HG03196 (cell line): ENCODE measurements at regions not wholly inside any gene's neighbourhood (a gene's known extent, or its start where the extent isn't known, plus 50 kb on each side); places are given as distances from the start of the nearest gene placed in this dataset.
"Not testable (repeated sequence)": the region's sequence is repeated elsewhere in the genome, so short reads cannot be mapped to it uniquely, and the experiment has no call there.

Source experiments
- ATAC-seq: cut with Tn5 transposase; IDR thresholded peaks from one replicate; pipeline ENCODE4 v1.9.1; 2021; ENCODE audit not compliant: unreplicated experiment

DNA sequence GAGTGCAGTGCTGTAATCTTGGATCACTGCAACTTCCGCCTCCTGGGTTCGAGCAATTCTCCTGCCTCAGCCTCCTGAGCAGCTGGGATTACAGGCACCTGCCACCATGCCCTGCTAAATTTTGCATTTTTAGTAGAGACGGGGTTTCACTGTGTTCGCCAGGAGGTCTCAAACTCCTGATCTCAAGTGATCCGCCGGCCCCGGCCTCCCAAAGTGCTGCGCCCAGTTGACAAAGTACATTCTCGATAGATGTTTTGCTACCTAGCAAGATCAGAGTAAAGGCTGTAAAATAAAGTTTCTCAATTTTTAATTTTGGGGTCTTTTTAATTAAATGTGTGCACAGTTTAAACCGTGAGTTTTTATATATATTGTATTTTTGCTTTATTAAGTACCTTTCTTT, 248.9 kb downstream of the CCER1 start:
- no peak for ATAC-seq

DNA sequence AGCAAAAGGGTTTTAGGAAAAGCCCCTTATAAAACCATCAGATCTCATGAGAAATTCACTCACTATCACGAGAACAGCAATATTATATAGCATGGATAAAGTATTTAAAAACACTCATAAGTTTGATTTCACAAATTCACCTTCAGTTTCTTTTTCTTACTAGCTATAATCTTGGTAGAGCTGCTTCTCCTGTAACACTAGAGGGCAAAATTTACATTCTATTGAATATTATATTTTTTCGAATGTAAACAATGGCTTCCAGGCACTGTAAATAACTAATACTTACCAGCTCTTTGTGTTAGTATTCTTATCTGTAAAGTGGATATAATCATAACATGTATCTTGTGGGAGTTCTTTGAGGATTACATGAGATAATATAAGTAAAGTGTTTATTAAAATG, 259.6 kb downstream of the CCER1 start:
- no peak for ATAC-seq

DNA sequence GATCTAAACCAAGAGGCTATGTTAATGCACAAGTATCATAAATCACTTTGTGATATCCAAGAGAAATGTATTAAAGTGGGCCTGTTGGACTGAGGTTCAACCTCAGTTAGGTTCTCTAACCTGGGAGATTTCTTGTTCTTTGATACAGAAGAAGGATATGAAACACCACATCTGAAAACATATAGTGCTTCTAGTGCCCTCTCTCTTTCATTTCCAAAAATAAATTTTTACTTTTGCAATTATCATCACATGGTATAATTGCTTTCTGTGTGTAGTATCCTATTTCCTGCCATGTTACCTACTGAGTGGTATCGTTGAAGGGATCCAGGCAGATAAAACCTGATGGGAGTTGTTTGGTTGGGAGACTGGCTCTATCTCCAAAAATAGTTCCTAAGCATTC, 264.9 kb downstream of the CCER1 start:
- ATAC-seq, result no peak

DNA sequence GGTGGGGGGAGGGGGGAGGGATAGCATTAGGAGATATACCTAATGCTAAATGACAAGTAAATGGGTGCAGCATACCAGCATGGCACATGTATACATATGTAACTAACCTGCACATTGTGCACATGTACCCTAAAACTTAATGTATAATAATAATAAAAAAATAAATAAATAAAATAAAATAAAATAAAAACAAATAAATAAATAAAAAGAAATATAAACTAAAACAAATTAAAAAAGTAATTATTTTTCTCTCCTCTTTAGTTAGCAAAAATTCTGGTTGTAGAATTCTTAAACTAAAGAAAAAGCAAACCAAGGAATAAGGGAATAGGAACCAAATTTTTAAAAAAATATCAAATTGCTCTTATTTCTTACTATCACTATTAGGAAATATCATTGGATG, 267.3 kb downstream of the CCER1 start:
- ATAC-seq, result not testable (repeated sequence)

DNA sequence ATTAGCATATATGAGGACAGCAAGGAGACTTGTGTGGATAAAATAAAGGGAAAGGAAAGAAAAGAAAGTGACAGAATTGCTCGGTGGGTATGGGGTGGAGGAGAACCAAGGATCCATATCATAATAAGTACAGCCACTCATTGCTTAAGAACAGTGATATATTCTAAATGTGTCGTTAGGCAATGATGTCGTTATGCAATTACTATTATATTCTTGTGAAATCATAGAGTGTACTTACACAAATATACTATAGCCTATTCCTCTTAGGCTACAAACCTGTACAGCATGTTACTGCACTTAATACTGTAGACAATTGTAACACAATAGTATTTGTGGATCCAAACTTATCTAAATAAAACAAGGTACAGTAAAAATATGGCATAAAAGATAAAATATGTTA, 271.1 kb downstream of the CCER1 start:
- no peak for ATAC-seq

DNA sequence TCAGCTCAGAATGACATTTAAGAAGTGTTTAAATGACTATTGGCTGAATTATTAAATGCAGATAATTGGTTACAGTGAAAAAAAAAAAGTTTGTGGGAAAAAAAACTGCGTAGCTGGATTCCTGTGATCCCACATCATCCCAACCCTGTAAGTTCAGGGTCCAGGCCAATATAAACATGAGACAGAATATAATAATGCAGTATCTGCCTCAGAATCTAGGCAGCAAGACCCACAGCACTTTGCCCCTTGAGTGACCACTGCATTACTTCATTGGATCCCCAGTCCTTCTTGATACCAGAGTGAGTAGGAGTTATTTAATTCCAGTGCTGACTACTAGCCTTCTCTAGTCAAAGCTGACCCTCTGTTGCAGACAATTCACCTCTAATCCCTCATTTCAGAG, 272.6 kb downstream of the CCER1 start:
- ATAC-seq, result no peak

DNA sequence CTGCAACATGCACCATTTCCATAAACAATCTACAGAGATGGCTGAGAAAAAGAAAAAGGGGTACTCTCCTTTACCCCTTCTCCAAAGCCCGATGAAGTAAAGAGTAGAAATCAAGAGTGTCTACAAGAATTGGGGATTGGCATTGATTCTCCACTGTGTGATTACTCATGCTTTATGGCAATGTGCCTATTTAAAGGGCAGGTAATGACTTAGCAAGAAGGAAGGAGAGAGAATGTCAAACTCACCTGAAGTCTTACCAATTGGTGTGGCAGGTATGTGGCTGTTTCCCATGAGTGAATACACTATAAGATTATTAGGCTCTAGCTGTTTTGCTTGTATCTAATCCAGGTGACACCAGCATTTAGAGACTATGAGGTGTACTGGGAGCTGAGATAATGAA, 275.3 kb downstream of the CCER1 start:
- no peak for ATAC-seq

DNA sequence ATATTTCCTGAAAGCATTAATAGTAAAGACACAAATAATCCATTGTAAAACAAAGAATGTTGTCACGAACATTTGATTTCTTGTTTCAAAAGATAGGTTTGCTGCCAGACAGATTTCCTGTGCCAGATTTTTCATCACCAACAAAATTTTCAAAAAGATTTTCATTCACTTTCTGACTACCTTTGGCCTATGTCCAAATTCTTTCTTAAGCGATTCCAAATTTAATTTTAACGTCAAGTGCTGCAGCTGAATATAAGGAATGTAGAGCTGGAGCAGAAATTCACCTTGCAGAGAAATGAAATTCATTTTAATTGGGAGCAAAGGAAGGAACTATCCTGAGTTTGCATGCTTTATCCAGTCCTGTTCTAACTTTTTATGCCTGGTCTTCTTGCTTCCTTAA, 277.4 kb downstream of the CCER1 start:
- no peak for ATAC-seq

DNA sequence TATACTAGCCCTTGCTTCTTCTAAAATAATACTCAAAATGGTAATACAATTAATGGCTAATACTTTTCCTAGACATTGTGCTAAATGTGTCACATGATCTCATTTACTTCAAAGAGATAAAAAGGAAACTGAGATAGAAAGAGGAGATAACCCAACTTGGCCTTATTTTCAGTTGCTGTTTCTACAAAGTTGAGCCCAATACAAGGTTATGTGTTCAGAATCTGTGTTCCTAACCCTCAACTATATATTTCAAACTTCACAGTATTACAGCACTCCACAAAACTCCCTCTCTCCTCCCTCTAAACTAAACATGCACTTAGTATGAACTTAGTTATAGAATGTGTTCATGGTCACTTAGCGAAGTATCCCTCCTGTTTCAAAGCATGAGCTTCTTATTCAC, 277.9 kb downstream of the CCER1 start:
- no peak for ATAC-seq

DNA sequence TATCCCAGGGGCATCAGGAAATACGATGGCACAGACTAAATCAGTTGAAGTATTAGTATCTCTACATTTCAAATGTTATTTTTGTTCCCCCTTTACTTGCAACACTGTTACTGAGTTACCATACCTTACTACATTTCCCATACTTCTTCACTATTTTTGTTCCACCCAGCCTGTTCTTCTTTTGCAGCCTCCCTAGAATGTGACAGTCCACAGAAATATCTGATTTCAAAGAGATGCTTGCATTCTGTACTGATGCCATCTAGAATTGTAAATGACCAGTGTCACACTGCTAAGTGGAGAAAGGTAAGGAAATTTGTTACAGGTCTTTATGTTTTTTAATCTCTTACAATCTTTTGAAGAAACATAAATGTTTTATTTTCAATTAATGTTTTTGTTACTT, 279.9 kb downstream of the CCER1 start:
- ATAC-seq, result no peak

DNA sequence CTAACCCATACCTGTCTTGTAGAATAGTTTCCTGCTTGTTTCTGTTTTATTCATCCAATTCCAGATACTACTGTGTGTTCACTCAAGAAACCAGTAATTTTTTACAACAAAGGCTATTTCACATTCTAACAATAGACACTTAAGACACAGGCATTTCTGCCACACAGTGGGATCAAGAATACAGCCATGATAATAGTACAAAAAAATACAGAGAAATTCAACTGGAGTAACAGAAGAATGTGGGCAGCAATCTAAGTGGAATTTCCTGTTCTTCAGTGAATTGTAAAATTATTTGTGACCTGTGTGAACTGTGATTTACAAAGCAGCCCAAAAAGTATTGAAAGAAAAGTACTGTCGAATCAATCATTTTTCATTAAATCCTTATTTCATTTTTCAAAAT, 282.9 kb downstream of the CCER1 start:
- no peak for ATAC-seq

DNA sequence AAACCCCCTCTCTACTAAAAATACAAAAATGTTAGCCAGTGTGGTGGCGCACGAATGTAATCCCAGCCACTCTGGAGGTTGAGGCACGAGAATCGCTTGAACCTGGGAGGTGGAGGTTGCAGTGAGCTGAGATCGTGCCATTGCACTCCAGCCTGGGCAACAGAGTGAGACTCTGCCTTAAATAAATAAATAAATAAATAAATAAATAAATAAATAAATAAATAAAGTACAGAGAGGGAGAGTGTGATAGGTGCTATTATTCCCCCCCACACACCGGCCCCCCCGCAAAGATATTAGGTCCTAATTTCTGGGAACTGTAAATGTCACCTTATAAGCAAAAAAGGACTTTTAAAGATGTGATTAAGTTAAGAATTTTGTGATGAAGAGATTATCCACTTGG, 291.0 kb downstream of the CCER1 start:
- not testable (repeated sequence) for ATAC-seq

DNA sequence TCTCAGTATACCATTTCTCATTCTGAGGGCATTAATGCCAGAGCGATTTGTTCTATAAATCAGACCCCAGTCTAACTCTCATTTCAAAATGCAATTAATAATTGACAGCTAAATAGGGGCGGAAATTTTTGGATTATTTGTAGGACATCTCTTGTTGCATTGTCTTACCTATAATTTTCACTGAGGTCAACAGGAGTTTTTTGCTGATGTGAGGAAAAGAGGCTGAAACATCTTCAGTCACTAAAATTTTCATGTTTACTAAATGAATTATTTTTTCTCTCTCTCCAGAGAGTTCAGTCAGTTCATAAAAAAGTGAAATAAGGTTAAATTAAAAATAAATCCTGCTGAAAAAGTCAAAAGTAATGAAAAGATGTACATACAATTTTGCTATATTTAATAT, 295.9 kb downstream of the CCER1 start:
- no peak for ATAC-seq

DNA sequence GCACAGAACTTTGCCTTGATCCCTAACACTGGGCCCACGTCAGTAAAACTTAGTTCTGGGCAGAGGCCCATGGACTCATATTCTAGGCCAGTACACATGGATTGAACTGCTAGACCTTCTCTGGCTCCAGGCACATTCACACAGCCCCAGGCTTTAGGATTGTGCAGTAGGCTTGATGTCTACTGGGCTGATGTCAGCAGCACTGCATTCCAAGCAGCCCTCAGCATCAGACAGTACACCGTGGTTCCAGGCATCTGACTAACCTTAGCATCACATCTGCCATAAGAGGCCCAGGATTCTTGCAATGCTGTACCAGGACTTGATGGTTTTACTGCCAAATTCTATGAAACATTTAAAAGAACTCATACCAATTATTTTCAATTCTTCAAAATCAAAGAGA, 301.9 kb downstream of the CCER1 start:
- no peak for ATAC-seq

DNA sequence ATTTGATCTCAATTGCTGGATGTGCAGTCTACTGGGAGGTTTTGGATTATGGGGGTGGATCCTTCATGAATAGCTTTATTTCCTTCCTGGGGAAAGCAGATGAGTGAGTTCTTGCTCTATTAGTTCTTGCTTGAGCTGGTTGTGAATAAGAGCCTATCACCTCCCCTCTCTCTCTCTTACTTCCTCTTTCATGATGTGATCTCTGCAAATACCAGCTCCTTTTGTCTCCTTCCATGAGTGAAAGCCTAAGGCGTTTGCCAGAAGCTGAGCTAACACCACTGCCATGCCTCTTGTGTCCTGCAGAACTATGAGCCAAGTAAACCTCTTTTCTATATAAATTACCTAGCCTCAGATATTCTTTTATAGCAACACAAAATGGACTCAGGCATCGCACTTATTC, 302.7 kb downstream of the CCER1 start:
- ATAC-seq, result no peak

DNA sequence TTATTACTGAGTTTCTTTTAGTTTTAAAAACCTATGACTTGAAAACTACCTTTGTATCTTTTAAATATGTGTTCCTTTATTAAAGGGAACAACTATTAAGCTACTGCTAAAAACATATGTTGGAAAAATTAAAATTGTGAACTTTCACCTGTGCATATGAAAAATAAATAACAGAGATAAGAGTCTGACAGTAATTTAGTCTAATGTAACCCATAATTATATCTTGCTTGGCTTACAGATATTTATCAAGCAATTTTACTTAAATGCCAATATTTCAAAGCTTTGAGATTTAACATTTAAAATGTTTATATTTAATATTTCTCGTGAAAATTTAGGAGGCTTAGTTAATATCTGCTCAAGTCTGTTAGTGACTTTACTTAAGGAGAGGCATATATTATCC, 309.8 kb downstream of the CCER1 start:
- ATAC-seq, result no peak

DNA sequence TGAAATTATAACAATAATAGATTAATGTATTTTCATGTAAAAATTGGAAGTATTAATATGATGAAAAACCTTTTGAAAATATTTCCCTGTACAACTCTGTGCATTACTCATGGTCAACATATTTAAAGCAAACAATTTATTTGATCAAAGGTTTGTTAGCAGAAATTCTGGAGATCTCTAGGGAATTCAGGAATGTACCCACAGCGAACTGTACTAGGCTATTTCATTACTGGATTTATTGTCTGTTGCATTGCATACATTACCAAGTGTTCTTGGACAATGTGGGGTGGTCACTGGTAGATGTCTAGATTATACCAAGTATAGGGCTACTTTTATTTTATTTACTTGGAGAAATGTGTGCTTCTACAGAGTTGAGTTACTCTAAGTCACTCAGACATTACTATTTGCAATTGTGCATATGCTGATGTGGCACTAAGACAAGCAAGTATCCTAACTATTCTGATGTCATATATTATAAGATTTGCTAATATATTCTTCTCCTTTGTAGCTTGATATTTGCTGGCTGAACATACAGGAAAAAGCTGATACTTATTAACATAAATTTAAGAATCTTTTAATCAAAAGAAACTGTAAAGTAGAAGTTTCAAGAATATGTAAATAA, 323.3 kb downstream of the CCER1 start:
- no peak for ATAC-seq

DNA sequence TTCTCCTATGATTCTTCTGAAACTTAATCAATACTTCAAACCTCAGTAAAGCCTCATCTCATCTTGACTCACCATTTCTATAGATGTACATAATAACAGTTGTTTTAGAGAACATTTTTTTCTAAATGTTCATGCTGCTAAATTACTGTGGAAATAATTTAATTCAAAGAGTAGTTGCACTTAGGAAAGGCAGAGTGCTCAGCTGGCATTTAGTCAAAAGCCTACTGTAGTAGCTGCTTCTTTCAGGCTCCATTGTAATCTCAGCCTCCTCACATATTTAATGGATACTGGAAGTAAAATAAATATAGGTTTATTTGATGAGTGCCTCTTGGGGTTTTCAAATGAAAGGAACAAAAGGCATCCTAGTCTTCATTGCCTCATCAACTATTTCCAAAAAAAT, 325.0 kb downstream of the CCER1 start:
- no peak for ATAC-seq

DNA sequence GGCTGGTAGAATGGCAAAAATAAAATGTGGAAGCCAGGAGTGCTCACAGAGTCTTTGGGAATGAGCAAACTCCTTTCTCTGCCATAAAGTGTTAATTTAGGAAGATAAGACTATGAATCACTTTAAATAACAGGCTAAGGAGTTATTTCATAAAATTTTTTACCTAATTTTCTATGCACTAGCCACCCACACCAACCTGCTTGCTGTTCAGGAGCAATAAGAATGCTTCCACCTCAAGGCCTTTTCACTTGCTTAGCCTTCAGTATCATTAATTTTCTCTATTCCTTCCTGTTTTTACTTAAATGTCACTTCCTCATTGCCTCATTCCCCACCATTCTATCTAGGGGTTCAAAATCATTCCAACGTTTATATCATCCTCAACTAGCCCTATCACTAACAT, 326.8 kb downstream of the CCER1 start:
- ATAC-seq, result no peak

DNA sequence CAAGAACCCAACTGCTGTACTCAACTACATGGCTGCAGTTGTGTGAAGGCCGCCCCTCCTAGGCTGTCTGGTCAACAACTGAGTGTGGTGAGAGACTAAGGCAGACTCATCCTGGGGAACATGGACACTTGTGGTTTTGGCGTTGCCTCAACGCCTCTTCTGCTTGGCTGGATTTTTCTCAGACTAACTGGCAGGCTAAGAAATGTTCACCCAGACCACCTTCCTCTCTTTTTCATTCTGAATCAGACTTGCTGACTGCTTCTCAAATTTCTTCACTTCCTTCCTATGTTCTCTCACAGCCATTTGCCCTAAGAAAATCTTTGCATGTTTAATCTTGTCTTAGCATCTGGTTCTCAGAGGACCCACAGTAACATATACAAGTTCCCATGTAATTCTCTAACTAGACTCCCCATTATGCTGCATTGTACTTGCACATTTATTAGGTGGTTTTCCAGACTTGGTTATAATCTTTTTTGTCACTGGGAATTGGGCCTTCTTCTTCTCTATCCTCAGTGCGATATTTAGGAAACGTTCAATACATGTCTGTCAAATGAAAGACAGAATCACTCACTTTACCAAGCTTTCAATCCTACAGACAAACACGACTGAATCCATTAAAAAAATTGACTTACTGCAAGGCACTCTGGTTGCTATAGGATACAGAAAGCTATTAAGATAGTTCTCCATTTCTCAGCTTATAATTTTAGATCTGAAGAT, 327.6 kb downstream of the CCER1 start:
- ATAC-seq, result no peak

DNA sequence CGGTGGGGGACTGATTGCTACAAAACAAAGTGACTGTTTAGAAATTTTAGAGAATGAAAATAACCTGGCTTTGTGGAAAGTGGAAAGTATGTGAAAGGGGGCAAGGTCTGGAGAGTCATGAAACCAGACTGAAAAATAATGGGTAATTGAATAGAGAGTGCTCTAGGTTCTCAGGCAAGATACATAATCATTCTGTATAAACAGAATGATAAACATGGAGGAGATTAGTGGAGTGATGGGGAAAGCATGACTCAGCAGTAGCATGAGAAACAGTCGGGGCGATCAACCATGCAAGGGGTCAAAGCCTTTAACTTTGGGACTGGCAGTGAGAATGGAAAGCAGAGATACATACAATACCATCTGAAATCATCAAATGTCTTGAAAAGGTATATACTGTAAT, 332.5 kb downstream of the CCER1 start:
- ATAC-seq, result no peak

DNA sequence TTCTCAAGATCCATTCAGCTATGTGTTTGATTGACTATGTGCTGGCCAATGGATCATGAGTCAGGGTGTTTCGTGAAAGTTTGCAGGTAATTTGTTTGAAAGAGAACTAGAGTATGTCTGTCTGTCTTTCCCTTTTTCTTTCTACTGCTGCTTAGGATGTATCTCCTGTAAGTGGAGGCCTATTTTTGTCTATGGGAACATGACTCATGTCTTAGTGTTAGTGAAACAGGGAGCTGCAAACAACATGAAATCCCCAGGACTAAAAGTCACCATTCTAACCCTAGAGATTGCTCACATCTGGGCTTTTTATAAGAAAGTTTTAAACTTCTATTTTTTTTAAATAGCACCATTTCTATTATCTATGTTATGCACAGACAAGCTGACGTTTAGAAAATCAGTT, 333.0 kb downstream of the CCER1 start:
- no peak for ATAC-seq

DNA sequence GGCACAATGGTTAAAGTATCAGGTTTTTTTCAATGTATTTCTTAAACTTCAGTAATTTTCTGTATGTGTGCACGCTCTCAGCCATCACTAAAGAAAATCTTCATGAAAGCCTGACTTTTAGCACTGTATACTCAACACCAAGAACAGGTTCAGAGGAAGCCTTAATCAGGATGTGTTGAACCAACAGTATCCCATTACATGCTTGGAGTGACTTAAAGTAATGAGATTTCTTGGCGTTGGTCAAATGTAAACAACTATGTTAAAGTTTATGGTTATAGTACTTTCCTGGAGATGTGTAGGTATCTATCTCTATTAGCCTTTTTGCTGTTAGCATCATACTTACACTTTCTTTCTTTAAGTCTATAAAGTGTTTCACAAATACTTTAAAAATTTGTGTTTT, 335.0 kb downstream of the CCER1 start:
- ATAC-seq, result no peak
